T-helper 17 cell (primary cell): ENCODE measurements at regions not wholly inside any gene's neighbourhood (a gene's known extent, or its start where the extent isn't known, plus 50 kb on each side); places are given as distances from the start of the nearest gene placed in this dataset.
"Not testable (repeated sequence)": the region's sequence is repeated elsewhere in the genome, so short reads cannot be mapped to it uniquely, and the experiment has no call there.

Experiments used
- ATAC-seq: fragments of 150-1000 bp; cut with Tn5 transposase; 2 replicates; pipeline ENCODE4 v1.10.0; 2021; ENCODE audit warnings: mild to moderate bottlenecking, moderate library complexity
- DNase-seq, 3 donors: peaks; one replicate each; pipeline versions ENCODE4 v3.0.0 to v3.0.0-alpha.2; 2020 to 2021
- H3K9me3 ChIP-seq: one replicate; pipeline ENCODE4 v1.7.0; 2013; ENCODE audit warnings: low read length, mild to moderate bottlenecking; ENCODE audit not compliant: control insufficient read depth, poor library complexity, severe bottlenecking
- H3K27ac Mint-ChIP-seq: one replicate; pipeline ENCODE4 v1.8.0; 2022; ENCODE audit warnings: mild to moderate bottlenecking, moderate library complexity, mixed read lengths
- H3K27me3 Mint-ChIP-seq: one replicate; pipeline ENCODE4 v1.8.0; 2022; ENCODE audit warnings: mixed read lengths
- H3K36me3 Mint-ChIP-seq: one replicate; pipeline ENCODE4 v1.8.0; 2022; ENCODE audit warnings: low read depth, mixed read lengths
- H3K4me1 Mint-ChIP-seq: one replicate; pipeline ENCODE4 v1.8.0; 2022; ENCODE audit warnings: mild to moderate bottlenecking, mixed read lengths
- H3K4me3 Mint-ChIP-seq: one replicate; pipeline ENCODE4 v1.8.0; 2022; ENCODE audit warnings: mild to moderate bottlenecking, moderate library complexity, mixed read lengths

- peak overlapping the region; percentile 76 for H3K4me3 Mint-ChIP-seq
- DNase-seq = peak in 1 of 3 donors; percentile 16
- not testable (repeated sequence) for H3K9me3 ChIP-seq, H3K4me1 Mint-ChIP-seq, ATAC-seq, H3K27me3 Mint-ChIP-seq, H3K36me3 Mint-ChIP-seq
- peak overlapping the region; percentile 89 for H3K27ac Mint-ChIP-seq
These were observed 5417.4 kb upstream of the TPTE start for GRCh38 chr21:5103880-5104561.

GRCh38 chr21:5104562-5104928 is 5416.8 kb upstream of the TPTE start:
- not testable (repeated sequence) for H3K4me3 Mint-ChIP-seq, H3K27me3 Mint-ChIP-seq, ATAC-seq, H3K4me1 Mint-ChIP-seq, H3K36me3 Mint-ChIP-seq, DNase-seq, H3K9me3 ChIP-seq, H3K27ac Mint-ChIP-seq

GRCh38 chr21:5105939-5106708 is 5415.3 kb upstream of the TPTE start:
- H3K27me3 Mint-ChIP-seq, H3K4me1 Mint-ChIP-seq, H3K27ac Mint-ChIP-seq, H3K36me3 Mint-ChIP-seq, H3K4me3 Mint-ChIP-seq, H3K9me3 ChIP-seq: not testable (repeated sequence)
- ATAC-seq = peak; percentile 24
- DNase-seq = peak in 1 of 3 donors; percentile 18

- not testable (repeated sequence) for H3K9me3 ChIP-seq, DNase-seq, H3K27me3 Mint-ChIP-seq, H3K4me1 Mint-ChIP-seq, H3K36me3 Mint-ChIP-seq
- peak overlapping the region; percentile 82 for H3K27ac Mint-ChIP-seq
- H3K4me3 Mint-ChIP-seq = peak overlapping the region; percentile 75
- ATAC-seq = peak; percentile 19
These were observed 5414.5 kb upstream of the TPTE start for GRCh38 chr21:5106767-5107464.

GRCh38 chr21:5107637-5108036 is 5413.7 kb upstream of the TPTE start:
- peak overlapping the region; percentile 82 for H3K27ac Mint-ChIP-seq
- ATAC-seq = peak; percentile 34
- not testable (repeated sequence) for H3K4me3 Mint-ChIP-seq, H3K27me3 Mint-ChIP-seq, H3K36me3 Mint-ChIP-seq, H3K9me3 ChIP-seq, H3K4me1 Mint-ChIP-seq, DNase-seq

- H3K27ac Mint-ChIP-seq, H3K4me3 Mint-ChIP-seq, H3K4me1 Mint-ChIP-seq, H3K9me3 ChIP-seq, DNase-seq, ATAC-seq, H3K27me3 Mint-ChIP-seq, H3K36me3 Mint-ChIP-seq: not testable (repeated sequence)
These were observed 5413.2 kb upstream of the TPTE start for GRCh38 chr21:5108048-5108775.

GRCh38 chr21:5111197-5111596 is 5410.2 kb upstream of the TPTE start:
- H3K27ac Mint-ChIP-seq, ATAC-seq, DNase-seq, H3K9me3 ChIP-seq, H3K4me1 Mint-ChIP-seq, H3K27me3 Mint-ChIP-seq, H3K36me3 Mint-ChIP-seq, H3K4me3 Mint-ChIP-seq: not testable (repeated sequence)

GRCh38 chr21:5113092-5113491 is 5408.3 kb upstream of the TPTE start:
- H3K9me3 ChIP-seq, ATAC-seq, H3K27me3 Mint-ChIP-seq, H3K4me1 Mint-ChIP-seq, H3K36me3 Mint-ChIP-seq, H3K4me3 Mint-ChIP-seq, DNase-seq, H3K27ac Mint-ChIP-seq: not testable (repeated sequence)

- DNase-seq, H3K4me3 Mint-ChIP-seq, ATAC-seq, H3K9me3 ChIP-seq, H3K27ac Mint-ChIP-seq, H3K36me3 Mint-ChIP-seq, H3K4me1 Mint-ChIP-seq, H3K27me3 Mint-ChIP-seq: not testable (repeated sequence)
These were observed 5406.9 kb upstream of the TPTE start for GRCh38 chr21:5114468-5114867.

GRCh38 chr21:5114893-5115645 is 5406.3 kb upstream of the TPTE start:
- not testable (repeated sequence) for H3K4me3 Mint-ChIP-seq, H3K27me3 Mint-ChIP-seq, ATAC-seq, H3K4me1 Mint-ChIP-seq, H3K9me3 ChIP-seq, H3K36me3 Mint-ChIP-seq, H3K27ac Mint-ChIP-seq, DNase-seq

- not testable (repeated sequence) for H3K4me1 Mint-ChIP-seq, H3K4me3 Mint-ChIP-seq, H3K36me3 Mint-ChIP-seq, H3K27me3 Mint-ChIP-seq, DNase-seq, H3K9me3 ChIP-seq, H3K27ac Mint-ChIP-seq
- peak; percentile 6 for ATAC-seq
These were observed 5405.6 kb upstream of the TPTE start for GRCh38 chr21:5115646-5116343.

- DNase-seq, H3K9me3 ChIP-seq, H3K4me1 Mint-ChIP-seq, H3K27ac Mint-ChIP-seq, H3K27me3 Mint-ChIP-seq, H3K36me3 Mint-ChIP-seq, H3K4me3 Mint-ChIP-seq: not testable (repeated sequence)
- peak; percentile 66 for ATAC-seq
These were observed 5404.8 kb upstream of the TPTE start for GRCh38 chr21:5116344-5117123.
